Activated naive CD4-positive, alpha-beta T cell treated with anti-CD3 and anti-CD28 coated beads for 36 hours (primary cell): ENCODE measurements at regions not wholly inside any gene's neighbourhood (a gene's known extent, or its start where the extent isn't known, plus 50 kb on each side); places are given as distances from the start of the nearest gene placed in this dataset.
"Not testable (repeated sequence)": the region's sequence is repeated elsewhere in the genome, so short reads cannot be mapped to it uniquely, and the experiment has no call there.

Experiments used
- CTCF ChIA-PET: fragments of 350-600 bp; sonication (Branson Sonifier 250); formaldehyde crosslinking; loops from one replicate; lab custom pipeline; 2021; ENCODE audit warnings: antibody characterized with exemption; lab: Charles Lee
- DNase-seq: peaks from one replicate; pipeline ENCODE4 v3.0.0-alpha.2; 2020
- H3K27ac Mint-ChIP-seq: one replicate; pipeline ENCODE4 v1.8.0; 2021; ENCODE audit warnings: mild to moderate bottlenecking, mixed read lengths
- H3K27me3 Mint-ChIP-seq: one replicate; pipeline ENCODE4 v1.8.0; 2021; ENCODE audit warnings: low read depth, mixed read lengths
- H3K36me3 Mint-ChIP-seq: one replicate; pipeline ENCODE4 v1.8.0; 2021; ENCODE audit warnings: low read depth, mixed read lengths
- H3K4me1 Mint-ChIP-seq: one replicate; pipeline ENCODE4 v1.8.0; 2021; ENCODE audit warnings: low read depth, mixed read lengths
- H3K4me3 Mint-ChIP-seq: one replicate; pipeline ENCODE4 v1.8.0; 2021; ENCODE audit warnings: mild to moderate bottlenecking, moderate library complexity, mixed read lengths
- H3K9me3 Mint-ChIP-seq: one replicate; pipeline ENCODE4 v1.8.0; 2021; ENCODE audit warnings: mixed read lengths
- intact Hi-C: fragments of 100-400 bp; cut with micrococcal nuclease; formaldehyde crosslinking; loops from one replicate; pipeline ENCODE4 v1.15.1; 2023

- CTCF ChIA-PET: no interaction called here
- Mint-ChIP-seq H3K9me3 (peaks cover 2% of the 10 kb centered on the region), H3K4me3 (no peak overlapping the region), H3K27ac (no peak overlapping the region), H3K4me1 (no peaks in the 10 kb centered on the region), H3K27me3 (peaks cover 18% of the 10 kb centered on the region), H3K36me3 (no peaks in the 10 kb centered on the region)
- intact Hi-C loops: no loop called here
- DNase-seq: no peak
Observed at GRCh38 chr17:34076743-34077631, 178.1 kb upstream of the CCL2 start.

- Mint-ChIP-seq H3K4me1 (no peaks in the 10 kb centered on the region), H3K36me3 (no peaks in the 10 kb centered on the region), H3K4me3 (no peak overlapping the region), H3K9me3 (no peaks in the 10 kb centered on the region), H3K27ac (no peak overlapping the region), H3K27me3 (peaks cover 16% of the 10 kb centered on the region)
- intact Hi-C loops: no loop called here
- CTCF ChIA-PET: interaction anchor here (1.0 to 1.1 kb wide), 2 partner anchors 9 to 65 kb away, joined by 3 read pairs; no protein-coding TSS in a partner anchor
- no peak for DNase-seq
Observed at GRCh38 chr17:34081269-34081668, 173.8 kb upstream of the CCL2 start.

- no peak for DNase-seq
- Mint-ChIP-seq H3K36me3 (no peaks in the 10 kb centered on the region), H3K4me1 (no peaks in the 10 kb centered on the region), H3K27ac (no peak overlapping the region), H3K9me3 (no peaks in the 10 kb centered on the region), H3K27me3 (peaks cover 15% of the 10 kb centered on the region), H3K4me3 (no peak overlapping the region)
- intact Hi-C loops: no loop called here
- CTCF ChIA-PET: interaction anchor here (0.6 kb wide), 1 partner anchor 72 kb away, joined by 3 read pairs; no protein-coding TSS in a partner anchor
Observed at GRCh38 chr17:34082404-34082803, 172.7 kb upstream of the CCL2 start.

- H3K27me3 Mint-ChIP-seq: peaks cover 20% of the 10 kb centered on the region
- DNase-seq, H3K4me1 Mint-ChIP-seq, CTCF ChIA-PET, H3K27ac Mint-ChIP-seq, H3K36me3 Mint-ChIP-seq, intact Hi-C loops, H3K9me3 Mint-ChIP-seq, H3K4me3 Mint-ChIP-seq: not testable (repeated sequence)
Observed at GRCh38 chr17:34089042-34089441, 166.0 kb upstream of the CCL2 start.

- Mint-ChIP-seq H3K36me3 (no peaks in the 10 kb centered on the region), H3K27me3 (peaks cover 20% of the 10 kb centered on the region), H3K4me3 (no peak overlapping the region), H3K27ac (no peak overlapping the region), H3K9me3 (no peaks in the 10 kb centered on the region), H3K4me1 (no peaks in the 10 kb centered on the region)
- intact Hi-C loops: no loop called here
- CTCF ChIA-PET: no interaction called here
- no peak for DNase-seq
Observed at GRCh38 chr17:34090593-34090992, 164.5 kb upstream of the CCL2 start.

DNA sequence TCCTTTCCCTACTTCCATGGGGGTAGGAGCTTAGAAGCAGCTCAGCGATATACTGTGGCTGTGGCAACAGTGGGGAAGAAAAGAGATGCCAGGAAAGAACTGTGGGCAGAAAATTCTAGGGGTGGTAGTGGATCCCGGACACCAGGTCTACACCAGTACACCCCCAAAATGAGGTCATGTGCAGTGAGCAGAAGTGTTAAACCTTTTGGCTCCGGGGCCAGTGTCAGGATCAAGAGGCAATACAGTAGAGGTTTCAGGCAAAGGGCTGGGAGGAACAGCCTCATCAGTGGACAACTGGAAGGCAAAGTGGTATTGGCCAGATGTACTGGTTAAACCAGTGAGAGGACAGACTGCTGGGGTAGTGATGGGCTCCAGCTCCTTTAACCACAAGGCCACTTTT is 163.1 kb upstream of the CCL2 start:
- peaks cover 20% of the 10 kb centered on the region for H3K27me3 Mint-ChIP-seq
- H3K4me1 Mint-ChIP-seq: no peaks in the 10 kb centered on the region
- H3K36me3 Mint-ChIP-seq: no peaks in the 10 kb centered on the region
- DNase-seq: no peak
- no peak overlapping the region for H3K27ac Mint-ChIP-seq
- CTCF ChIA-PET: no interaction called here
- H3K9me3 Mint-ChIP-seq: no peaks in the 10 kb centered on the region
- intact Hi-C loops: no loop called here
- H3K4me3 Mint-ChIP-seq: no peak overlapping the region

DNA sequence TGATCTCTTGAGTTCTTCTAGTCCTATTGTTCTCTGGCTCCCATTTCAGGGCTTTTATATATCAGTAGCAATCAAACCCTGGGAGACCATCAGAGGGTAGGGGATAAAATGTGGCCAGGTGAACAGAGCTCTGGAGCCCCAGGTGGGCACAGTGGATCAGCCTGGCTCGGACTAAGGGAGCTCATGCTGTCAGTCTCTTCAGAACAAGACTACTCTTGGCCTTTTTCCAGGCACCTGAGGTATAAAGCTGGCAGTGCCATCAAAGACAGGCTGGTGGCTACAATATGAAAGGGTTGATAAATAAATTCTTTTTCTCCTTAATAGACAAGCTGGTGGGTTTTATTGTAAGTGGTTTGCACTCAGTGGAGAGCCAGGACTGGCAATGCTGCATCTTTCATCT is 160.0 kb upstream of the CCL2 start:
- H3K36me3 Mint-ChIP-seq: no peaks in the 10 kb centered on the region
- no peaks in the 10 kb centered on the region for H3K4me1 Mint-ChIP-seq
- H3K27me3 Mint-ChIP-seq: peaks cover 14% of the 10 kb centered on the region
- no peaks in the 10 kb centered on the region for H3K9me3 Mint-ChIP-seq
- no peak for DNase-seq
- no peak overlapping the region for H3K27ac Mint-ChIP-seq
- H3K4me3 Mint-ChIP-seq: no peak overlapping the region
- intact Hi-C loops: no loop called here
- CTCF ChIA-PET: no interaction called here

GRCh38 chr17:34098699-34099098 is 156.4 kb upstream of the CCL2 start:
- no peak for DNase-seq
- intact Hi-C loops: no loop called here
- Mint-ChIP-seq H3K36me3 (no peaks in the 10 kb centered on the region), H3K9me3 (no peaks in the 10 kb centered on the region), H3K4me1 (no peaks in the 10 kb centered on the region), H3K4me3 (no peak overlapping the region), H3K27me3 (peaks cover 2% of the 10 kb centered on the region), H3K27ac (no peak overlapping the region)
- CTCF ChIA-PET: no interaction called here

- Mint-ChIP-seq H3K27me3 (peaks cover 2% of the 10 kb centered on the region), H3K27ac (no peak overlapping the region), H3K9me3 (no peaks in the 10 kb centered on the region), H3K4me3 (no peak overlapping the region), H3K4me1 (no peaks in the 10 kb centered on the region), H3K36me3 (no peaks in the 10 kb centered on the region)
- CTCF ChIA-PET: no interaction called here
- intact Hi-C loops: no loop called here
- DNase-seq: no peak
Observed at GRCh38 chr17:34099859-34100515, 155.1 kb upstream of the CCL2 start.

DNA sequence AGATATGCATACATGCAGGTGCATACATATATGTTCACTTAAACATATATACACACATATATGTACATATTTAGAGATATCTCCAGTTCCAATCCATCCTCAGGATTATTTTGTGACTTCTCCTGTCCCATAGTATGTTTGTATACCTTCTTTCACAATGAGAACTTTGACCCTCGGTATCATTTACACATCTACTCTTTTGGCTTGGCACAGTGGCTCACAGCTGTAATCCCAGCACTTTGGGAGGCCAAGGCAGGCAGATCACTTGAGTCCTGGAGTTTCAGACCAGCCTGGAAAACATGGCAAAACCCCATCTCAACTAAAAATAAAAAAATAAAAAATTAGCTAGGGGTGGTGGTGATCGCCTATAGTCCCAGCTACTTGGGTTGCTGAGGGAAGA is 148.1 kb upstream of the CCL2 start:
- no peak for DNase-seq
- intact Hi-C loops: no loop called here
- no peak overlapping the region for H3K27ac Mint-ChIP-seq
- H3K4me1 Mint-ChIP-seq: no peaks in the 10 kb centered on the region
- no peak overlapping the region for H3K4me3 Mint-ChIP-seq
- CTCF ChIA-PET: no interaction called here
- H3K27me3 Mint-ChIP-seq: peaks cover 15% of the 10 kb centered on the region
- no peaks in the 10 kb centered on the region for H3K9me3 Mint-ChIP-seq
- H3K36me3 Mint-ChIP-seq: no peaks in the 10 kb centered on the region

DNA sequence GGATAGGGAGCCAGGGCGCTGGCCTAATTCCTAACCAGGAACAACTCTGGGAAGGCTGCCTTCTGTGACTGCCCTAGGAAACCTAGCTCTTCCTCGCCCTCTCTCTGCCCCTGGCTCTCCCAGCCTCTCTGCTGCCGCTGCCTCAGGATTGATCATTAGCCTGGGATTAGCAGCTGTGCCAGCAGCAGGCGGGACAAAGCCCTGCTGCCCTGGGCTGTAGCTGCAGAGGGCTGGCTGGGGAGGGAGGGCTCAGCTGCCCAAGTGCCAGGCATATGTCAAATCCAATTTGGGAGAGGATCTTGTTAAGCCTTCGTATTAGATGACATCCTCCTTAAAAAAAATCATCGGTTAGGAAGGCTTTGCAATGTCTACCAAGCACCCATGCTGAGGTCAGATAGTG is 144.8 kb upstream of the CCL2 start:
- H3K4me3 Mint-ChIP-seq: no peak overlapping the region
- no peak for DNase-seq
- H3K27ac Mint-ChIP-seq: no peak overlapping the region
- H3K27me3 Mint-ChIP-seq: peaks cover 23% of the 10 kb centered on the region
- no peaks in the 10 kb centered on the region for H3K36me3 Mint-ChIP-seq
- intact Hi-C loops: no loop called here
- H3K4me1 Mint-ChIP-seq: no peaks in the 10 kb centered on the region
- CTCF ChIA-PET: no interaction called here
- no peaks in the 10 kb centered on the region for H3K9me3 Mint-ChIP-seq

GRCh38 chr17:34113089-34113488 is 142.0 kb upstream of the CCL2 start:
- Mint-ChIP-seq H3K27me3 (peaks cover 13% of the 10 kb centered on the region), H3K36me3 (no peaks in the 10 kb centered on the region), H3K9me3 (no peaks in the 10 kb centered on the region), H3K4me3 (no peak overlapping the region), H3K4me1 (no peaks in the 10 kb centered on the region), H3K27ac (no peak overlapping the region)
- CTCF ChIA-PET: no interaction called here
- no peak for DNase-seq
- intact Hi-C loops: no loop called here

- Mint-ChIP-seq H3K4me1 (no peaks in the 10 kb centered on the region), H3K27ac (no peak overlapping the region), H3K36me3 (no peaks in the 10 kb centered on the region), H3K4me3 (no peak overlapping the region), H3K27me3 (peaks cover 13% of the 10 kb centered on the region), H3K9me3 (no peaks in the 10 kb centered on the region)
- no peak for DNase-seq
- intact Hi-C loops: no loop called here
- CTCF ChIA-PET: no interaction called here
Observed at GRCh38 chr17:34114174-34114573, 140.9 kb upstream of the CCL2 start.
